Erythroblast (primary cell): ENCODE measurements at regions not wholly inside any gene's neighbourhood (a gene's known extent, or its start where the extent isn't known, plus 50 kb on each side); places are given as distances from the start of the nearest gene placed in this dataset.
"Not testable (repeated sequence)": the region's sequence is repeated elsewhere in the genome, so short reads cannot be mapped to it uniquely, and the experiment has no call there.

ENCODE experiments used
- GATA1 ChIP-seq: IDR thresholded peaks from 2 replicates; pipeline ENCODE4 v1.6.1; 2011; ENCODE audit warnings: low read depth, mild to moderate bottlenecking, control low read depth, low read length, moderate library complexity
- POLR2A ChIP-seq: IDR thresholded peaks from 2 replicates; pipeline ENCODE4 v1.6.1; 2011; ENCODE audit warnings: mild to moderate bottlenecking, low read length

DNA sequence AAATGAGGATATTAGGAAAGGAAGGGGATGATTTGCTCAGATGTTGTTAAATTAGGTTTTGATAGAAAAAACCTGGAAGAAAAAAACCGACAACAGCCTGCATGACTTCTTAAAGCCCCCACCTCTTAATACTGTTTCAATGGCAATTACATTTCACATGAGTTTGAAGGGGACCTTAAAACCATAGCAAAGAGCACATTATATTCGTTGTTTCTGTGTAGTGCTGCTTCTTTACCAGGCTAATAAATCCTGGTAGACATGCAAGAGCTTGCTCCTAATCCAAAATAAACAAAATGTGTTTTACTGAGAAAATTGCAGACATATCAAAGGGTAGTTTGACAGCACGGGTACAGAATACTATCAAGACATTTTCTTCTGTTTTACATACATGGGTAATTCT, 154.7 kb upstream of the NIPA1 start:
- TF ChIP-seq POLR2A, GATA1: not testable (repeated sequence)
